ENCODE measurements at regions not wholly inside any gene's neighbourhood (a gene's known extent, or its start where the extent isn't known, plus 50 kb on each side); places are given as distances from the start of the nearest gene placed in this dataset.

- TF ChIP-seq EZH2 (IDR thresholded peaks at IDR 0.05; ENCODE audit: borderline replicate concordance, low read depth, low read length, poor library complexity, severe bottlenecking): no peak
- TF ChIP-seq CTCF (conservative IDR thresholded peaks at IDR 0.05; ENCODE audit: low read depth, low read length): no peak
Observed at GRCh38 chr13:59422646-59423045, 741.1 kb downstream of the DIAPH3 start.

Data from A673 (cell line).